ENCODE measurements at regions not wholly inside any gene's neighbourhood (a gene's known extent, or its start where the extent isn't known, plus 50 kb on each side); places are given as distances from the start of the nearest gene placed in this dataset.
A peak's percentile ranks its signal among the peaks of the same experiment; 100 is the strongest.
"Not testable (repeated sequence)": the region's sequence is repeated elsewhere in the genome, so short reads cannot be mapped to it uniquely, and the experiment has no call there.

DNA sequence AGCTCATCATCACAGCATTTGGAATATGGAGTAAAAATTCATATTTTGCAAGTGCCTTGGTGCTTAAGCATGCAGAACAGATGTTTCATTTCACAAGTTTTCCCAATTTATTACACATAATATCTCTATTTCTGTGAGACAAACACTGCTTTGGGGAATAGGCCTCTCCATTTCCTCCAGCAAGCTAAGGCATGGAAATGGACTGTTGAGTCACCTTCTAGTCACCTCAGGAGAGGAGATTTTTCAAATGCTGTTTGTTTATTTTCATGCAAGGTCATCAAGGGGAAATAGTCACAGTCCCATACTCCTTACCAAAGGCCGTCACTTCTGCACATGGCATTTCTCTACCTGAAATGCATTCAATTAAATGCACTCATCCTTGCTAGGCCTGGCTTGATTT, 57.4 kb upstream of the NUTM2D start:
- H3K27ac Mint-ChIP-seq; H3K4me1 Mint-ChIP-seq; H3K27me3 Mint-ChIP-seq; H3K4me3 Mint-ChIP-seq; DNase-seq; intact Hi-C loops (cut with micrococcal nuclease); H3K36me3 Mint-ChIP-seq (ENCODE audit: low read depth); H3K9me3 Mint-ChIP-seq: not testable (repeated sequence)

- intact Hi-C loops (cut with micrococcal nuclease); H3K9me3 Mint-ChIP-seq; H3K4me3 Mint-ChIP-seq: not testable (repeated sequence)
These were observed 56.0 kb upstream of the NUTM2D start for GRCh38 chr10:87301466-87302115.

DNA sequence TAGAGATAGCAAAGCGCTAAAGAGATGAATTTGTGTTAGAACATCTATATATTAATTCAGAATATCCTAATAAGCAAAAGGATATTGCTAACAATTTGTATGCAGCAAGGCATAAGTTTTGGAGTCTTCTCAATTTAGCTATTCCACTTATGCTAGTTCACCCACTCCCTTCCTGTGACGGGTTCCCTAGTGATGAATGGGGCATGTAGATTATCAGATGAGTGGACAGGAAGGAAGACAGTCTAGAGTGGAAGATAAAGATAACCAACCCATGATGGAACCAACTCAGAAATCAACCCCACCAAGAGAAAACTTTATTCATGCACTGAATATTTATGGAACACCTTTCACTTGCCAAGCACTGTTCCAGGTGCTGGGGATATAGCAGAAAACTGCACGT, 55.4 kb upstream of the NUTM2D start:
- H3K27me3 Mint-ChIP-seq; H3K4me3 Mint-ChIP-seq; H3K27ac Mint-ChIP-seq; intact Hi-C loops (cut with micrococcal nuclease); DNase-seq; H3K36me3 Mint-ChIP-seq (ENCODE audit: low read depth); H3K9me3 Mint-ChIP-seq; H3K4me1 Mint-ChIP-seq: not testable (repeated sequence)

More at GRCh38 chr10:87301466-87302115, 56.0 kb upstream of the NUTM2D start:
- DNase-seq, result peak; percentile 81
- not testable (repeated sequence) for H3K4me1 Mint-ChIP-seq; H3K27ac Mint-ChIP-seq; H3K36me3 Mint-ChIP-seq (ENCODE audit: low read depth); H3K27me3 Mint-ChIP-seq

DNA sequence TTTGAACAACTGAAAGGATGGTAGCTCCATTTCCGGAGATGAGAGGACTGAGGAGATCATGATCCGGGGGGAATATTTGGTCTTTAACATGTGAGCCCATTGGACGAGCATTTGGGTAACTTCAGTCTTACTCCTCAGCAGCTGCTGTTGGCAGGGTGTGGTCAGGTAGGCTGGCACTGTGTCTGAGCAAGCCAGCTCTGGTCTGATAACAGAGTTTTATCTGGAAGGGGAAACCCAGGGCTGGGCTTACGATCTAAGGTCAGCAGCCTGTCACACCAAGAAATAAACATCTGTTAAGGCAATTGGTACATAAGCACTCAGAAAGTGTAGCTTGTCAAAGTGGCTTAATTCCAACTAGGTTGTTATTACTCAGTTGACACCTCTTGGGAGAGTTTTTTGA, 53.8 kb upstream of the NUTM2D start:
- DNase-seq; H3K4me1 Mint-ChIP-seq; intact Hi-C loops (cut with micrococcal nuclease); H3K36me3 Mint-ChIP-seq (ENCODE audit: low read depth); H3K27me3 Mint-ChIP-seq; H3K27ac Mint-ChIP-seq; H3K9me3 Mint-ChIP-seq; H3K4me3 Mint-ChIP-seq: not testable (repeated sequence)

DNA sequence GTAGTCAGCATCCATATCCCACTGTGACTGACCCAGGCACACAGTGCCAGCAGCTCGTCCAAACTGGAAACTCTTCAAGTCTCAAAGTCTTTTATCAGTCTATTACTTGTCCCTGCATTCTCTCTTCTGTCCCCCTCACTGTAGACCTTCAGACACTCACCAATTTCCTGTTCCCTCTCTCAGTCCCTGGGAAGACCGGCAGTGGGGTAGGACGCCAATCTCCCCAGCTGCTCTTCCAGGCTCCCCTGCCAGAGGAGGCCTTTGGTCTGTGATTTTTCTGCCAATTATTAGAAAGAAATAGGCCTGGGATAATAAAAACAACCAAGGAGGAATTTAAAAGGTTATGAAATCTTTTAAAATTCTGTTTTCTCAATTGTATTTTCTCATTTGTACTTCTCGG, 50.9 kb upstream of the NUTM2D start:
- H3K9me3 Mint-ChIP-seq; H3K4me3 Mint-ChIP-seq; intact Hi-C loops (cut with micrococcal nuclease); DNase-seq; H3K27ac Mint-ChIP-seq; H3K27me3 Mint-ChIP-seq; H3K36me3 Mint-ChIP-seq (ENCODE audit: low read depth); H3K4me1 Mint-ChIP-seq: not testable (repeated sequence)

Data from activated CD4-positive, alpha-beta T cell treated with anti-CD3 and anti-CD28 coated beads, Interleukin-2, amount 10 ng/mL, durations not matched to agents 24 days and 14 days (primary cell).